Fibroblast of lung (primary cell): ENCODE measurements at regions not wholly inside any gene's neighbourhood (a gene's known extent, or its start where the extent isn't known, plus 50 kb on each side); places are given as distances from the start of the nearest gene placed in this dataset.

Source experiments
- EZH2 ChIP-seq: IDR thresholded peaks from 2 replicates; pipeline ENCODE4 v1.5.1; 2012; ENCODE audit warnings: low read length, control low read depth, mild to moderate bottlenecking; ENCODE audit errors: missing control alignments
- TF ChIP-seq, protein P1 (sequence below), 2 donors: IDR thresholded peaks in 1 of 2; conservative IDR thresholded peaks in 1 of 2; 1 replicate in 1 of 2; 2 replicates in 1 of 2; pipeline ENCODE4 v1.5.1; 2011 to 2012; ENCODE audit warnings: low read length in 2 of 2, control low read depth in 1 of 2, inconsistent platforms in 1 of 2, low read depth in 1 of 2, mild to moderate bottlenecking in 1 of 2

DNA sequence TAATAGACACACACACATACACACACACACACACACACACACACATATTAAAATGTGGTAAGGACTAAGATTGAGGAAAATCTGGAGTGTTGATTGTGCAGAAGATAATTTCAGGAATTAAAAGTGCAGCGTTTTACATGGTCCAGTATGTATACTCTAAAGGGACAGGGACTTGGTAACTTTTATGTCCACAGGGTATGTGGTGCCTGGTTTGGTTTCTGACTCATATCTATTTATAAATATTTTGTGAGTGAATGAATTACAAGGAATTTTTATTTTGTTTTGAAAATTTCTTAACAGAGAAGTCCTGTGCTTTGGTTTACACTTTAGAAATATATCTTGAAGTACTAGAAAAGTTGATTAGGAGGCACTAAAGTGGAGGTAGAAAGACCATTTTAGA lies 287.7 kb upstream of the NXPH2 start:
- TF ChIP-seq EZH2: no peak
- TF ChIP-seq, protein P1, sequence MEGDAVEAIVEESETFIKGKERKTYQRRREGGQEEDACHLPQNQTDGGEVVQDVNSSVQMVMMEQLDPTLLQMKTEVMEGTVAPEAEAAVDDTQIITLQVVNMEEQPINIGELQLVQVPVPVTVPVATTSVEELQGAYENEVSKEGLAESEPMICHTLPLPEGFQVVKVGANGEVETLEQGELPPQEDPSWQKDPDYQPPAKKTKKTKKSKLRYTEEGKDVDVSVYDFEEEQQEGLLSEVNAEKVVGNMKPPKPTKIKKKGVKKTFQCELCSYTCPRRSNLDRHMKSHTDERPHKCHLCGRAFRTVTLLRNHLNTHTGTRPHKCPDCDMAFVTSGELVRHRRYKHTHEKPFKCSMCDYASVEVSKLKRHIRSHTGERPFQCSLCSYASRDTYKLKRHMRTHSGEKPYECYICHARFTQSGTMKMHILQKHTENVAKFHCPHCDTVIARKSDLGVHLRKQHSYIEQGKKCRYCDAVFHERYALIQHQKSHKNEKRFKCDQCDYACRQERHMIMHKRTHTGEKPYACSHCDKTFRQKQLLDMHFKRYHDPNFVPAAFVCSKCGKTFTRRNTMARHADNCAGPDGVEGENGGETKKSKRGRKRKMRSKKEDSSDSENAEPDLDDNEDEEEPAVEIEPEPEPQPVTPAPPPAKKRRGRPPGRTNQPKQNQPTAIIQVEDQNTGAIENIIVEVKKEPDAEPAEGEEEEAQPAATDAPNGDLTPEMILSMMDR (conservative IDR thresholded peaks at IDR 0.05 in 1 of 2, IDR thresholded peaks at IDR 0.05 in 1 of 2; ENCODE audit: low read depth in 1 of 2, low read length in 2 of 2): no peak
